CD1c-positive myeloid dendritic cell (primary cell): ENCODE measurements at regions not wholly inside any gene's neighbourhood (a gene's known extent, or its start where the extent isn't known, plus 50 kb on each side); places are given as distances from the start of the nearest gene placed in this dataset.
A peak's percentile ranks its signal among the peaks of the same experiment; 100 is the strongest.
"Not testable (repeated sequence)": the region's sequence is repeated elsewhere in the genome, so short reads cannot be mapped to it uniquely, and the experiment has no call there.

Experiments
- DNase-seq: peaks from one replicate; pipeline ENCODE4 v3.0.0-alpha.2; 2016; ENCODE audit errors: extremely low spot score

DNA sequence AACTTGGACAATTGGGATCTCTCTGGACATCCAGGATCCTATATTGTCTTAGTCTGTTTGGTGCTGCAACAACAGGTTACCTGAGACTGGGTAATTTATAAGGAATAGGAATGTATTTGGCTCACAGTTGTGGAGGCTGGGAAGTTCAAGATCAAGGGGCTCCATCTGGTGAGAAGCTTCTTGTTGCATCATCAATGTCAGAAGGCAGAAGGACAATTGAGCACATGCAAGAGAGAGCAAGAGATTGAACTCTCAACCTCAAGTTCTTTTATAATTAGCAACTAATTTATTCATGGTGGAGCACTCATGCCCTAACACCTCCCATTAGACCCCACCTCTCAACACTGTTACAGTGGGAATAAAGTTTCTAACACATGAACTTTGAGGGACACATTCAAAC lies 124.7 kb upstream of the ETV3 start:
- DNase-seq, result no peak

GRCh38 chr1:157262422-157262821 lies 124.2 kb upstream of the ETV3 start:
- no peak for DNase-seq

DNA sequence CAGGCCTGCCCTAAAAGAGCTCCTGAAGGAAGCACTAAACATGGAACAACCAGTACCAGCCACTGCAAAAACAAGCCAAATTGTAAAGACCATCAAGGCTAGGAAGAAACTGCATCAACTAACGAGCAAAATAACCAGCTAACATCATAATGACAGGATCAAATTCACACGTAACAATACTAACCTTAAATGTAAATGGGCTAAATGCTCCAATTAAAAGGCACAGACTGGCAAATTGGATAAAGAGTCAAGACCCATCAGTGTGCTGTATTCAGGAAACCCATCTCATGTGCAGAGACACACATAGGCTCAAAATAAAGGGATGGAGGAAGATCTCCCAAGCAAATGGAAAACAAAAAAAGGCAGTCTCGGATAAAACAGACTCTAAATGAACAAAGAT lies 117.7 kb upstream of the ETV3 start:
- not testable (repeated sequence) for DNase-seq

DNA sequence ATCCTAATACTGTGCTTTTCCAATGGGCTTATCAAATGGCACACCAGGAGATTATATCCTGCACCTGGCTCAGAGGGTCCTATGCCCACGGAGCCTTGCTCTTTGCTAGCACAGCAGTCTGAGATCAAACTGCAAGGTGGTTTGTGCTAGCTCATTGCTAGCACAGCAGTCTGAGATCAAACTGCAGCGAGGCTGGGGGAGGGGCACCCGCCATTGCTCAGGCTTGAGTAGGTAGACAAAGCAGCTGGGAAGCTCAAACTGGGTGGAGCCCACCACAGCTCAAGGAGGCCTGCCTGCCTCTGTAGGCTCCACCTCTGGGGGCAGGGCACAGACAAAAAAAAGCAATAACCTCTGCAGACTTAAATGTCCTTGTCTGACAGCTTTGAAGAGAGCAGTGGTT lies 116.0 kb upstream of the ETV3 start:
- DNase-seq, result not testable (repeated sequence)

GRCh38 chr1:157252473-157252872 lies 114.3 kb upstream of the ETV3 start:
- DNase-seq, result no peak

GRCh38 chr1:157249739-157250138 lies 111.5 kb upstream of the ETV3 start:
- no peak for DNase-seq

DNA sequence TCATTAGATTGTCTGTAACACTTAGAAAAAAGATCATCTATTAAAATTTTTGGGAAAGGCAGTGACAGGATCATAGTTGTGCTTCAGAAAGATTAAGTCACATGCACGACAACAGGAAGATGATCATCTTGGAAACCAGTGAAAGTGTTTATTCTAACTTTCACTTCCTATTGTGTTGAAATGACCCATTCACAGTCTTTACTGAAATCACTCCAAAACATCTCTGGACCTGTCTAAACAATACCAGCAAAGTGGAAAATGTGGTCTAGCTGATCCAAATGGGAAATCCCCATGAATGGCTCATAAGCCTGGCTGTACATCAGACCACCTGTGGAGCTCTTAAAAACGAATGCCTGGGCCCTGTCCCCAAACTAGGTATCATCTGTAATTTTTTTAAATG lies 111.1 kb upstream of the ETV3 start:
- peak; percentile 65 for DNase-seq

- not testable (repeated sequence) for DNase-seq
Observed at GRCh38 chr1:157247764-157248049, 109.5 kb upstream of the ETV3 start.

DNA sequence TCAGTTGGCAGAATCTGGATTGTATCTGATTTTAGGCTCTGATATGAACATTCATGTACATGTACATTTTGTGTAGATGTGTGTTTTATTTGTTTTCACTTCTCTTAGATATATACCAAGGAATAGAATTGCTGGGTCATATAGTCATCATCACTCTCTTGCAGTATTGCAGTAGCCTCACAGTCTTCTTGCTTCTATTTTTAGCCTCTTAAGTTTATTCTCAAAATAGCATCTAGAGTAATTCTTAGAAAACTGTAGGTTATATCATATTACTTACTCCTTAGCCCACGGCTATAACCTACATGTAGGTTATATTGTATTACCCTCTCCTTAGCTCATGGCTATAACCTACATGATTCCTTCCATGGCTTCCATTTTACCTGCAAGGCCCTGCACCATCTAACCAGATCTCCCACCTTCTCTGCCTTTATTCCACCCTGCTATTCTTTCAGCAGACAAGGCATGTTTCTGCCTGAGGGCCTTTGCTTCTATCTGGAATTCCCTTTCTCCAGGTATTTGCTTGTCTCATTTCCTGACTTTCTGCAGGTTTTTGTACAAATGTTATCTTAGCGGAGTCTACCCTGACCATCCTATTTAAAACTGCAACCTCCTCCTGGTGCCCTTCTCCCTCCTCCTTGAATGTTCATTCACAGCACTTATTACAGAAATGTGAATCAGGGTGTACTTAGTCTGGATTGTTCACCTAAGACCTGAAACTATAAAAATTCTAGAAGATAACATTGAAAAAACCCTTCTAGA lies 109.0 kb upstream of the ETV3 start:
- DNase-seq, result no peak

DNA sequence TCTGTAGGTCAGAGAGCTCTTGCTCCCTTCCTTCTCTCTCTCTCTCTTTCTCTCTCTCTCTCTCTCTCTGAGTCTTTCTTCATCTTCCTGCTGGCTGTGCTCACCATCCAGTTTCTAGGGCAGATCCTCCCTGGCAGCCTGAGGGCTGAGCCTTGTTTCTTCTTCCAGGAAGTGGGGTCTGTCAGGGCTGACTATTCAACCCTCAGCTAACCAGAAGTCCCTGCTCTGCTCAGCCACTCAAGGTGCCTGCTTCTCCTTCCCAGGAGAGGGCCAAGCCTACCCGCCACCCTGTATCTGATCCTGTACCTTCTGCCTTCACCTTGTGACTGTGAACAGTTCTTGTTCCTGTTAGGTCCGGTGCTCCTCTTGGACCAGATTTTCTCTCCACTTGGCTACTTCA lies 107.6 kb upstream of the ETV3 start:
- DNase-seq, result no peak

DNA sequence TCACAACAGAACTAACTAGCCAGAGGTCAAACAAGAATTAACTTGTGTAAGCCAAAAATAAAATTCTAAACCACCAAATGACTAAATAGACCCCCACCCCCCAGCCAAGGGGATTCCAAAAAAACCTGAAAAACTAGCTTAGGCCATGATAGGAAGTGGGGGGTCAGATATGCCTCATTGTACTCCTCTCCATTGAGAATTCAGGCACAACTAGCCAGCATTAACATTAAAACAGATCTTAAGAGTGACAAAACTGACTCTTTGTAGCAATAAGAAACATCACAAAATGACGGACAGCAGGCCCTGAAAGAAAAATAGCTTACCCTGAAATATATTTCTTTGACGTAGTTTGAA lies 103.0 kb upstream of the ETV3 start:
- no peak for DNase-seq

- no peak for DNase-seq
Observed at GRCh38 chr1:157240495-157241184, 102.4 kb upstream of the ETV3 start.

- DNase-seq, result no peak
Observed at GRCh38 chr1:157239936-157240335, 101.7 kb upstream of the ETV3 start.

DNA sequence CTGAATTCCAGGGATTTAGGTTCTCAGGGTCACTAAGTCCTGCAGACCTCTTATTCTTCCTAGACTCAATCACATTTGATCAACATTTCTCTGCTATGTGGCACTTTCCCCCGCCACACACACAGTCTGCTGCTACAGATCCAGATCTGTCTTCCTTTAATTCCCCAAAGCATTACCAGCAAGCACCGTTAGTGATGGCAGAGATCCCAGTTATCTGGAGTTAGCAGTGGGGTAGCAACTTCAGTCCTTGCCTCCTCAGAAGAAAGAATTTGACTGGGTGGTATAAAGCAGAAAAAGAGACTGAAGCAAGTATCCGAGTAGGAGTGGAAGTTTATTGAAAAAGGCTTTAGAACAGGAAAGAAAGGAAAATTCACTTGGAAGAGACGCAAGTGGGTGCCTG lies 100.4 kb upstream of the ETV3 start:
- no peak for DNase-seq

GRCh38 chr1:157237981-157238380 lies 99.8 kb upstream of the ETV3 start:
- no peak for DNase-seq

DNA sequence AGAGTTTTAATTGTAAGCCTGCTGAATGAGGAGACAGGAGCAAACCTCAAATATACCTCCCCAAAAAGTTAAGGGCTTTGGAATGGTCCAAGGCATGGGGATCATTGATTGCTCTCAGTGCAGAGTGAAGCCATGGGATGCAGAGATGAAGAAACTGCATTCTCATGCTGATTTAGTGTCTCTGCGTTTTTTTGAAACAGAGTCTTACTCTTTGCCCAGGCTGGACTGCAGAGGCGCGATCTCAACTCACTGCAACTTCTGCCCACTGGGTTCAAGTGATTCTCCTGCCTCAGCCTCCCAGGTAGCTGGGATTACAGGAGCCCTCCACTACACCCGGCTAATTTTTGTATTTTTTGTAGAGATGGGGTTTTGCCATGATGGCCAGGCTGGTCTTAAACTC lies 99.3 kb upstream of the ETV3 start:
- no peak for DNase-seq

DNA sequence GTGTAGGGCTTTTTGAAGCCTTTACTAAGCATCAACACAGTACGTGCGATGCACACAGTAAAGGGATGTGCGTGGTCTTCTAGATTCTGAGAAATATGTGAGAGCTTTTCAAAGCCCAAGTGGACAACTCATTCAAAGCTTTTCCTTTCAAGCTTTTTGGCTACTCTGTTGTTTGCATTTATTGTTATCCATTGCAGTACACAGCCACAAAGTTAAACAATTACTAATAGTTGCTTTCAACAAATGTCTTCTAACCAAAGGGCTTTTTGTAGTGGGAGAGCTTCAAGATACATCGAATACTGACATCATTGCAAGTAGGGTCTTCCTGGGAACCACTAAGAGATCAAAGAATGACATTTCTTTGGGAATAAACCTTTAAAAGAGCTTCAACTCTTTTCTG lies 97.9 kb upstream of the ETV3 start:
- no peak for DNase-seq

GRCh38 chr1:157235307-157235706 lies 97.1 kb upstream of the ETV3 start:
- no peak for DNase-seq

DNA sequence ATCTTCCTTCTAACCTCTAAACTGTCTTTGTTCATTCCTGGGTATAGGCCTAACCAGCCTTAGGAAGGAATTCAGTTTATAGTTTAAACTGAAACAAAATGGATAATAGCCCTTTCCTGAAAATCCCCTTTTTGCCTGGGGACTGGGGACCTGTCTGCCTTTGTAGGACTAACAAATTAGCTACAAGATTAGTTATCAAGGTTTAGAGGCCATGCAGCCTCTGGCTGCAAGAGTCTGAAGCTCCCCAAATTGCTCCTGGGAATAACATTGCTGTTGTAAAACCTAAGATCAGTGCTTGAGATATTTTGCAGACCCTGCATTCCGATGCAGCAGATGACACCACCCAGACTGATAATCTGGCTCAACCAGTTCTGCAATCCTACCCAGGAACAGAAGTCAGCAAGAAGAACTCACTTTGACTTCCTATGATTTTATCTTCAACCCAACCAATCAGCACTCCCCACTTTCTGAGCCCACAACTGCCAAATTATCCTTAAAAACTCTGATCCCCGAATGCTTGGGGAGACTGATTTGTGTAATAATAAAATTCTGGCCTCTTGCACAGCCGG lies 96.6 kb upstream of the ETV3 start:
- no peak for DNase-seq

GRCh38 chr1:157233131-157233530 lies 94.9 kb upstream of the ETV3 start:
- no peak for DNase-seq

DNA sequence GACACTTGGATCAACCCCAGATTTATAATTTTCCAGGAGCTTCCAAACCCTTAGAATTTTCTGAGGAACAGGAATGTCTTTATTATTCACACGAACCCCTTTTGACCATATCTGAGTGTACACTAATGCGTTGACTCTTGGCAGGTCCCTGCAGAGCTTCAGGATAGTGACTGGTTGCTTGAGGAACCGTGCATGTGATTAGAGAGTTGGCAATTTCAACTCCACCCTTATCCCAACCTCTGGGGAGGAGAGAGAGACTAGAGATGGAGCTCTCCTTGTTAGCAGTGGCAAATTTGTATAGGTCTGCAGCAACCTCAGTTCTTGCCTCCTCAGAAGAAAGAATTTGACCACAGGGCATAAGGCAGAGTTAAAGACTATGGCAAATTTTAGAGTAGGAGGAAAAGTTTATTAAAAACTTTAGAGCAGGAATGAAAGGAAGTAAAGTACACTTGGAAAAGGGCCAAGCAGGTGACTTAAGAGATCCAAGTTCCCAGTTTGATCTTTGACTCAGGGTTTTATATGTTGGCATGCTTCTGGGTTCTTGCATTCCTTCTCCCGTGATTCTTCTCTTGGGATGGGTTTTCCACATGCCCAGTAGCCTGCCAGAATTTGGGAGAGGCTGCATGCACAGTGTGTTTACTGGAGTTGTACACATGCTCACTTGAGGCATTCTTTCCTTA lies 93.8 kb upstream of the ETV3 start:
- no peak for DNase-seq

DNA sequence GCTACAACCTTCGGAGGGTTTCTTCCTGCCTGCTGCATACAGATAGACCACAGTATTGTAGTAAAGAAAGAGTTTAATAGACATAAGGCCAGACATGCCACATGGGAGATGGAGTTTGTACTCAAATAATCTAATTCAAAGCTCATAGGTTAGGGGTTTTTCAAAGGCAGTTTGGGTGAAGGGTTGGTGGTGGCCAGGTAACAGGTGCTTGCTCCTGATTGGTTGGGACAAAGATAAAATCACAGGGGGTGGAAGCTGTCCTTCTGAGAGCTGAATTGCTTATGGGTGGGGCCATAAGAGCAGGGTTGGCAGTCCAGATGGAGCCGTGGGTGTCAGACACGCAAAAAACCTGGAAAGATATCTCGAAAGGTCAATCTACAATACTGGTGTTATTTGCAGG lies 92.3 kb upstream of the ETV3 start:
- no peak for DNase-seq

DNA sequence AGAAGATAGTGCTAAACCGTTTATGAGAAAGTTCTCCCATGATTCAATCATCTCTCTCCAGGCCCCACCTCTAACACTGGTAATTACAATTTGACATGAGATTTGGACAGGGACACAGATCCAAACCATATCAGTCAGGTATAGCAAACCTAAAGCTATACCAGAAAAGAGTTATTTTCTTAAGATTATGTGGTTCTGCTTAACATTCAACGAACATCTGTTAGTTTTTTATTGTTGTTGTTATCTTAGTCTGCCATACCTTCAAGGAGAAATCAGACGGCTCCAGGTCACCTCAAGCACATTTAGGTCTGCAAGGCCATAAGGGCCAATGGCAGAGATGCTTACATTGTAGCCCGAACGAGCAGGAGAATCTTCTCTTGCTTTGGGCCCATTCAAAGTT lies 89.5 kb upstream of the ETV3 start:
- DNase-seq, result no peak
